GM12872 (cell line): ENCODE measurements at regions not wholly inside any gene's neighbourhood (a gene's known extent, or its start where the extent isn't known, plus 50 kb on each side); places are given as distances from the start of the nearest gene placed in this dataset.

Experiments used
- TF ChIP-seq, protein P1 (sequence below): IDR thresholded peaks from 3 replicates; pipeline ENCODE4 v1.5.1; 2011; ENCODE audit warnings: low read depth, mild to moderate bottlenecking, low read length, moderate library complexity; ENCODE audit not compliant: insufficient read depth

DNA sequence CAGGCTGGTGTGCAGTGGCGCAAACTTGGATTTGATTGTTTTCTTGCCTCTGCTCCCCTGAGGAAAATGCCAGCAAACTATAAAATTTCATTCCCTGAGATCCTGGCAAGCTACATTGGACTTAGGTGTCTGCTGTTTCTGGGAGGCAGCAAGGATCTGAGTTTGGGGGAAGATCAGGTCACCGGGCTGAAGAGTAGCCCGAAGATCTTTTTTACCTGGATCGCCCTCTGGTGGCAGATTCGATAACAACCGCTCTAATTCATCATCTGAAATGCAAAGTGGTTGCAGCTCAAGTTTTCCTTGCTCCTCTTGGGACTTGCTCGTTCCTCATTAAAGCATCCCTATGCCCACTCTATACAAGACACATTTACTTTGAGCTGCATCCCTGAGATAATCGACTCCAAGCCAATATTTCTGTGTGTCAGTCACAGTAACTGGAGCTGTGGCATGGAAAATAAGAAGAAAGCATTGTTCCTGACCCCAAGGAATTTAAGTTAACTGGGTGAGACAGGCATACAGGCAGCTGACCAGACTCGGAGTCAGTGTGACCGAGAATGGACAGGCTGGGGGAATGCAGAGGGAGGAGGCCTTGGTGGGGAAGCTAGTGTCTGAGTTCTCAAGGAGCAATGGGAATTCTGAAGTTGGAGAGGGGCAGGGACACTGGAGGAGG, 131.8 kb upstream of the PROKR2 start:
- TF ChIP-seq, protein P1, sequence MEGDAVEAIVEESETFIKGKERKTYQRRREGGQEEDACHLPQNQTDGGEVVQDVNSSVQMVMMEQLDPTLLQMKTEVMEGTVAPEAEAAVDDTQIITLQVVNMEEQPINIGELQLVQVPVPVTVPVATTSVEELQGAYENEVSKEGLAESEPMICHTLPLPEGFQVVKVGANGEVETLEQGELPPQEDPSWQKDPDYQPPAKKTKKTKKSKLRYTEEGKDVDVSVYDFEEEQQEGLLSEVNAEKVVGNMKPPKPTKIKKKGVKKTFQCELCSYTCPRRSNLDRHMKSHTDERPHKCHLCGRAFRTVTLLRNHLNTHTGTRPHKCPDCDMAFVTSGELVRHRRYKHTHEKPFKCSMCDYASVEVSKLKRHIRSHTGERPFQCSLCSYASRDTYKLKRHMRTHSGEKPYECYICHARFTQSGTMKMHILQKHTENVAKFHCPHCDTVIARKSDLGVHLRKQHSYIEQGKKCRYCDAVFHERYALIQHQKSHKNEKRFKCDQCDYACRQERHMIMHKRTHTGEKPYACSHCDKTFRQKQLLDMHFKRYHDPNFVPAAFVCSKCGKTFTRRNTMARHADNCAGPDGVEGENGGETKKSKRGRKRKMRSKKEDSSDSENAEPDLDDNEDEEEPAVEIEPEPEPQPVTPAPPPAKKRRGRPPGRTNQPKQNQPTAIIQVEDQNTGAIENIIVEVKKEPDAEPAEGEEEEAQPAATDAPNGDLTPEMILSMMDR = peak; percentile 85

GRCh38 chr20:5447188-5447587, 130.4 kb upstream of the PROKR2 start:
- TF ChIP-seq, protein P1 = no peak

GRCh38 chr20:5445611-5446010, 128.9 kb upstream of the PROKR2 start:
- TF ChIP-seq, protein P1 = no peak

- TF ChIP-seq, protein P1 = no peak
These were observed 125.3 kb upstream of the PROKR2 start for GRCh38 chr20:5442101-5442500.

DNA sequence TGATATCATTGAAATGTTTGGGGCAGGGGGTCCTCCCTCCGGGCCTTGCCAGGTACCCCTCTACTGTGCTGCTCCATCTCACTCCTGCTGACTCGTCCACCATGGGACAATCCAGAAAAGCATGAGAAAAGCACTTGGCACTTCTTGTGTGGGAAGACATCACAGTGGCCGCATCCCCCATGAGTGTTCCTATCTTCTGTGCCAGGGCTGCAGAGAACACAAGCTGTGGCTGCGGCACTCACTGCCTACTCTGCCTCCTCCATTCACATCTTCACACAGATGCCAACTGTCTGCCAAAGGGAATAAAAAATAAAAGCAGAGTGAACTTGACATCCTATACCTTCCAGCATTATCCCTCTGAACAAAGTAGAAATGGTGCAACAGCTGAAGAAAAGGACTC, 117.4 kb upstream of the PROKR2 start:
- TF ChIP-seq, protein P1 = no peak

- TF ChIP-seq, protein P1 = no peak
These were observed 116.6 kb upstream of the PROKR2 start for GRCh38 chr20:5433352-5433751.

- TF ChIP-seq, protein P1 = no peak
These were observed 115.3 kb upstream of the PROKR2 start for GRCh38 chr20:5432030-5432429.
